Common myeloid progenitor, CD34-positive (primary cell): ENCODE measurements at regions not wholly inside any gene's neighbourhood (a gene's known extent, or its start where the extent isn't known, plus 50 kb on each side); places are given as distances from the start of the nearest gene placed in this dataset.

Experiments
- CTCF ChIA-PET: fragments of 350-600 bp; sonication (Branson Sonifier 250); formaldehyde crosslinking; loops from one replicate; lab custom pipeline; 2021; ENCODE audit warnings: antibody characterized with exemption; lab: Charles Lee
- POLR2A ChIA-PET: fragments of 350-600 bp; sonication (Branson Sonifier 250); formaldehyde crosslinking; loops from one replicate; lab custom pipeline; 2021; ENCODE audit warnings: antibody characterized with exemption; lab: Charles Lee
- DNase-seq, 3 donors: peaks; one replicate each; pipeline versions ENCODE4 v3.0.0 to v3.0.0-alpha.2; 2013
- H3K27ac ChIP-seq, 2 experiments: 1 replicate in 1 of 2; 2 replicates in 1 of 2; pipeline ENCODE4 v1.7.0; 2013; ENCODE audit warnings: inconsistent platforms in 2 of 2, low read length in 2 of 2, mild to moderate bottlenecking in 2 of 2, low read depth in 1 of 2, moderate library complexity in 1 of 2; ENCODE audit not compliant: severe bottlenecking in 2 of 2, insufficient read depth in 1 of 2, poor library complexity in 1 of 2
- H3K27me3 ChIP-seq, 5 experiments: replicated peaks in 2 of 5; 1 replicate in 3 of 5; 2 replicates in 2 of 5; pipeline versions ENCODE4 v1.6.1 to v1.7.0; 2013; ENCODE audit warnings: low read length in 4 of 5, mild to moderate bottlenecking in 2 of 5, moderate library complexity in 2 of 5, inconsistent platforms in 1 of 5; ENCODE audit not compliant: insufficient read depth in 5 of 5, control insufficient read depth in 4 of 5
- H3K36me3 ChIP-seq, 4 experiments: 1 replicate in 2 of 4; 2 replicates in 2 of 4; pipeline versions ENCODE4 v1.6.1 to v1.7.0; 2013; ENCODE audit warnings: low read length in 3 of 4, control low read depth in 1 of 4, mild to moderate bottlenecking in 1 of 4; ENCODE audit not compliant: control insufficient read depth in 4 of 4, insufficient read depth in 4 of 4
- H3K4me1 ChIP-seq, 4 experiments: 1 replicate in 3 of 4; 2 replicates in 1 of 4; pipeline versions ENCODE4 v1.6.1 to v1.7.1; 2013; ENCODE audit warnings: low read length in 3 of 4, mild to moderate bottlenecking in 3 of 4, control low read depth in 1 of 4, inconsistent platforms in 1 of 4, moderate library complexity in 1 of 4; ENCODE audit not compliant: control insufficient read depth in 4 of 4, insufficient read depth in 4 of 4; ENCODE audit errors: control extremely low read depth in 1 of 4
- H3K4me3 ChIP-seq, 7 experiments: 1 replicate in 4 of 7; 2 replicates in 3 of 7; pipeline versions ENCODE4 v1.5.1 to v1.7.0; 2013; ENCODE audit warnings: mild to moderate bottlenecking in 7 of 7, low read length in 6 of 7, moderate library complexity in 6 of 7, inconsistent platforms in 2 of 7, low read depth in 2 of 7, control low read depth in 1 of 7; ENCODE audit not compliant: insufficient read depth in 4 of 7, control insufficient read depth in 1 of 7; ENCODE audit errors: extremely low read depth in 1 of 7
- H3K9me3 ChIP-seq, 5 experiments: 1 replicate in 4 of 5; 2 replicates in 1 of 5; pipeline versions ENCODE4 v1.6.1 to v1.7.1; 2013; ENCODE audit warnings: low read length in 4 of 5, mild to moderate bottlenecking in 2 of 5, inconsistent platforms in 1 of 5, low read depth in 1 of 5, moderate library complexity in 1 of 5; ENCODE audit not compliant: control insufficient read depth in 4 of 5, insufficient read depth in 2 of 5; ENCODE audit errors: control extremely low read depth in 1 of 5
- WGBS: methylation state at CpG from one replicate; pipeline ENCODE4 v1.1.5; 2013; ENCODE audit not compliant: insufficient coverage; 5-methylcytosine and 5-hydroxymethylcytosine counted together

GRCh38 chrY:8594657-8595056 is 742.6 kb upstream of the TSPY4 start:
- WGBS = no CpG with 5 or more reads among the region's 3 CpGs
- no peaks in the 10 kb centered on the region for H3K36me3 ChIP-seq
- CTCF ChIA-PET = no interaction called here
- no peak overlapping the region for H3K4me3 ChIP-seq
- POLR2A ChIA-PET = no interaction called here
- no peaks in the 10 kb centered on the region for H3K4me1 ChIP-seq
- no peaks in the 10 kb centered on the region for H3K27me3 ChIP-seq
- H3K9me3 ChIP-seq = no peaks in the 10 kb centered on the region
- no peak overlapping the region for H3K27ac ChIP-seq
- DNase-seq = no peak

- no CpG with 5 or more reads among the region's 4 CpGs for WGBS
- Histone ChIP-seq H3K4me1 (no peaks in the 10 kb centered on the region), H3K4me3 (no peak overlapping the region), H3K9me3 (no peaks in the 10 kb centered on the region), H3K27me3 (no peaks in the 10 kb centered on the region), H3K27ac (no peak overlapping the region), H3K36me3 (no peaks in the 10 kb centered on the region)
- ChIA-PET CTCF (no interaction called here), POLR2A (no interaction called here)
- no peak for DNase-seq
These were observed 738.1 kb upstream of the TSPY4 start for GRCh38 chrY:8599141-8599540.

- CTCF ChIA-PET = no interaction called here
- Histone ChIP-seq H3K4me3 (no peak overlapping the region), H3K36me3 (no peaks in the 10 kb centered on the region), H3K9me3 (no peaks in the 10 kb centered on the region), H3K27me3 (no peaks in the 10 kb centered on the region), H3K27ac (no peak overlapping the region), H3K4me1 (no peaks in the 10 kb centered on the region)
- POLR2A ChIA-PET = no interaction called here
- WGBS = no CpG with 5 or more reads among the region's 1 CpG
- no peak for DNase-seq
These were observed 726.6 kb upstream of the TSPY4 start for GRCh38 chrY:8610620-8611019.

- DNase-seq = no peak
- no peaks in the 10 kb centered on the region for H3K4me1 ChIP-seq
- H3K9me3 ChIP-seq = no peaks in the 10 kb centered on the region
- ChIA-PET CTCF (no interaction called here), POLR2A (no interaction called here)
- no CpG with 5 or more reads among the region's 3 CpGs for WGBS
- H3K27me3 ChIP-seq = no peaks in the 10 kb centered on the region
- no peak overlapping the region for H3K4me3 ChIP-seq
- no peaks in the 10 kb centered on the region for H3K36me3 ChIP-seq
- H3K27ac ChIP-seq = no peak overlapping the region
These were observed 725.4 kb upstream of the TSPY4 start for GRCh38 chrY:8611815-8612214.

GRCh38 chrY:8618302-8618701 is 719.0 kb upstream of the TSPY4 start:
- H3K27ac ChIP-seq = no peak overlapping the region
- no peak for DNase-seq
- H3K36me3 ChIP-seq = no peaks in the 10 kb centered on the region
- H3K9me3 ChIP-seq = no peaks in the 10 kb centered on the region
- CTCF ChIA-PET = no interaction called here
- H3K27me3 ChIP-seq = no peaks in the 10 kb centered on the region
- POLR2A ChIA-PET = no interaction called here
- no peak overlapping the region for H3K4me3 ChIP-seq
- no CpG with 5 or more reads among the region's 4 CpGs for WGBS
- H3K4me1 ChIP-seq = no peaks in the 10 kb centered on the region

- DNase-seq = no peak
- CTCF ChIA-PET = no interaction called here
- no CpG with 5 or more reads among the region's 1 CpG for WGBS
These were observed 715.1 kb upstream of the TSPY4 start for GRCh38 chrY:8622156-8622555.

GRCh38 chrY:8622856-8623255 is 714.4 kb upstream of the TSPY4 start:
- no peak overlapping the region for H3K4me3 ChIP-seq
- POLR2A ChIA-PET = no interaction called here
- no CpG with 5 or more reads among the region's 7 CpGs for WGBS
- no peaks in the 10 kb centered on the region for H3K27me3 ChIP-seq
- no peak overlapping the region for H3K27ac ChIP-seq
- H3K9me3 ChIP-seq = no peaks in the 10 kb centered on the region
- no peak for DNase-seq
- H3K36me3 ChIP-seq = no peaks in the 10 kb centered on the region
- H3K4me1 ChIP-seq = no peaks in the 10 kb centered on the region
- CTCF ChIA-PET = no interaction called here

More at GRCh38 chrY:8622156-8622555, 715.1 kb upstream of the TSPY4 start:
- POLR2A ChIA-PET = no interaction called here
- no peak overlapping the region for H3K4me3 ChIP-seq
- no peaks in the 10 kb centered on the region for H3K9me3 ChIP-seq
- H3K27me3 ChIP-seq = no peaks in the 10 kb centered on the region
- H3K4me1 ChIP-seq = no peaks in the 10 kb centered on the region
- no peaks in the 10 kb centered on the region for H3K36me3 ChIP-seq
- no peak overlapping the region for H3K27ac ChIP-seq
